GM12878 (cell line): ENCODE measurements at regions not wholly inside any gene's neighbourhood (a gene's known extent, or its start where the extent isn't known, plus 50 kb on each side); places are given as distances from the start of the nearest gene placed in this dataset.

Experiments
- ATAC-seq: fragments of 200-7000 bp; cut with Tn5 transposase; 3 replicates; pipeline ENCODE4 v1.9.1; 2020; ENCODE audit warnings: mild to moderate bottlenecking, moderate library complexity
- BruUV-seq: library from RNA; stranded (reverse); fragments of 400-500 nt; replicated peaks from 2 replicates; lab custom pipeline; 2021; lab: Mats Ljungman, UMichigan
- CTCF ChIA-PET: fragments of 300-600 bp; sonication (Branson Sonifier 250); formaldehyde crosslinking; extraction: SDS; loops from one replicate; lab custom pipeline; 2021; ENCODE audit warnings: inconsistent platforms; lab: Yijun Ruan, JAX
- POLR2A ChIA-PET: fragments of 350-600 bp; formaldehyde crosslinking; extraction: SDS; loops from one replicate; lab custom pipeline; 2021; ENCODE audit warnings: inconsistent platforms; lab: Charles Lee
- RAD21 ChIA-PET: fragments of 300-600 bp; sonication (Branson Sonifier 250); formaldehyde crosslinking; loops from one replicate; lab custom pipeline; 2023; ENCODE audit warnings: antibody characterized with exemption; ENCODE audit not compliant: unreplicated experiment; lab: Charles Lee
- SMC1A ChIA-PET: fragments of 300-600 bp; sonication (Branson Sonifier 250); formaldehyde crosslinking; loops from one replicate; lab custom pipeline; 2023; ENCODE audit not compliant: unreplicated experiment, uncharacterized antibody; lab: Charles Lee
- DNase-seq: peaks from one replicate; pipeline ENCODE4 v3.0.0-alpha.2; 2011; ENCODE audit warnings: low read depth, low spot score
- FAIRE-seq: peaks from 3 replicates; lab custom pipeline; 2011; peaks lifted over from hg19 to GRCh38; lab: Jason Lieb, UNC
- H2AFZ ChIP-seq: 2 replicates; pipeline ENCODE4 v1.6.0; 2011; ENCODE audit warnings: low read depth, low read length, control low read depth; ENCODE audit not compliant: control insufficient read depth
- H3K27ac ChIP-seq: 2 replicates; pipeline ENCODE4 v1.5.1; 2011; ENCODE audit warnings: control low read depth; ENCODE audit not compliant: control insufficient read depth, insufficient read depth
- H3K27me3 ChIP-seq, 2 experiments: replicated peaks in 1 of 2; 2 replicates each; pipeline versions ENCODE4 v1.6.0 to v1.6.1; 2011; ENCODE audit warnings: low read length in 1 of 2; ENCODE audit not compliant: control insufficient read depth in 2 of 2, insufficient read depth in 2 of 2
- H3K36me3 ChIP-seq, 2 experiments: 2 replicates each; pipeline ENCODE4 v1.5.1; 2011; ENCODE audit warnings: low read length in 1 of 2; ENCODE audit not compliant: control insufficient read depth in 2 of 2, insufficient read depth in 2 of 2
- H3K4me1 ChIP-seq: 2 replicates; pipeline ENCODE4 v1.6.1; 2011; ENCODE audit warnings: mild to moderate bottlenecking, low read length, moderate library complexity, mixed read lengths; ENCODE audit not compliant: control insufficient read depth, insufficient read depth
- H3K4me2 ChIP-seq: 2 replicates; pipeline ENCODE4 v1.6.0; 2011; ENCODE audit warnings: control low read depth; ENCODE audit not compliant: control insufficient read depth, insufficient read depth
- H3K4me3 ChIP-seq: fragments of 200-600 bp; sonication (generic); 2 replicates; pipeline ENCODE4 v1.5.1; 2016
- H3K79me2 ChIP-seq: 2 replicates; pipeline ENCODE4 v1.6.0; 2011; ENCODE audit warnings: low read length; ENCODE audit not compliant: control insufficient read depth, insufficient read depth
- H3K9ac ChIP-seq: 2 replicates; pipeline ENCODE4 v1.8.0; 2011; ENCODE audit warnings: low read length, control low read depth, mixed read lengths; ENCODE audit not compliant: control insufficient read depth, insufficient read depth
- H3K9me3 ChIP-seq: replicated peaks from 3 replicates; pipeline ENCODE4 v1.5.1; 2011; ENCODE audit warnings: mild to moderate bottlenecking, low read length; ENCODE audit not compliant: control insufficient read depth, insufficient read depth
- H4K20me1 ChIP-seq: 2 replicates; pipeline ENCODE4 v1.6.0; 2011; ENCODE audit not compliant: control insufficient read depth, insufficient read depth
- ASH2L ChIP-seq: fragments of 300-600, 200-600 bp; sonication (generic); IDR thresholded peaks from 2 replicates; pipeline ENCODE4 v1.6.1; 2017; ENCODE audit warnings: low read depth, mild to moderate bottlenecking, borderline replicate concordance
- HCFC1 ChIP-seq: fragments of 150-350 bp; IDR thresholded peaks from 2 replicates; pipeline ENCODE4 v1.6.1; 2014; ENCODE audit warnings: low read length
- JUND ChIP-seq: IDR thresholded peaks from 2 replicates; pipeline ENCODE4 v1.6.1; 2012; ENCODE audit warnings: low read depth, mild to moderate bottlenecking, low read length, improper control_type of control experiment, moderate library complexity
- KDM1A ChIP-seq: fragments of 200-600 bp; sonication (generic); IDR thresholded peaks from 2 replicates; pipeline ENCODE4 v1.6.1; 2016; ENCODE audit warnings: borderline replicate concordance
- LARP7 ChIP-seq: fragments of 450-650 bp; IDR thresholded peaks from 2 replicates; pipeline ENCODE4 v1.6.1; 2017; ENCODE audit warnings: mild to moderate bottlenecking
- POU2F2 ChIP-seq: IDR thresholded peaks from 3 replicates; pipeline ENCODE4 v1.6.1; 2011; ENCODE audit warnings: low read depth, mild to moderate bottlenecking, low read length, borderline replicate concordance
- SMAD5 ChIP-seq: IDR thresholded peaks from 2 replicates; pipeline ENCODE4 v1.6.1; 2016; ENCODE audit warnings: antibody characterized with exemption, low read depth
- WGBS: methylation state at CpG from one replicate; pipeline ENCODE4 v1.1.6; 2016; ENCODE audit warnings: low lambda C conversion rate; ENCODE audit not compliant: insufficient replicate concordance, insufficient coverage; ENCODE audit errors: missing lambda C conversion rate; 5-methylcytosine and 5-hydroxymethylcytosine counted together
- in situ Hi-C: fragments of 300-500 bp; cut with MboI; formaldehyde crosslinking; loops from 9 replicates; pipeline ENCODE4 v1.14.3; 2018; ENCODE audit warnings: mixed read lengths
- intact Hi-C: fragments of 100-400 bp; cut with micrococcal nuclease; formaldehyde crosslinking; loops from one replicate; pipeline ENCODE4 v1.14.2; 2022; ENCODE audit not compliant: unreplicated experiment

GRCh38 chr15:96412906-96413231, 82.4 kb downstream of the NR2F2 start:
- no peak overlapping the region for H3K4me2 ChIP-seq
- ATAC-seq (peak; percentile 41), DNase-seq (no peak), FAIRE-seq (no peak)
- H3K27me3 ChIP-seq = peaks cover 2 to 6% of the 10 kb centered on the region in 2 experiments
- BruUV-seq = no TSS peak
- no peak overlapping the region for H3K9ac ChIP-seq
- WGBS = 17% methylated on average over 1 of the region's 1 CpG
- H2AFZ ChIP-seq = no peak overlapping the region
- H3K4me1 ChIP-seq = no peaks in the 10 kb centered on the region
- no peak overlapping the region for H3K4me3 ChIP-seq
- no peaks in the 10 kb centered on the region for H3K36me3 ChIP-seq
- RAD21 ChIA-PET = interaction anchor here (1.1 kb wide), 1 partner anchor 51 kb away, joined by 3 read pairs; no protein-coding TSS in a partner anchor
- H4K20me1 ChIP-seq = no peaks in the 10 kb centered on the region
- intact Hi-C loops = no loop called here
- H3K79me2 ChIP-seq = no peaks in the 10 kb centered on the region
- SMC1A ChIA-PET = interaction anchor here (1.0 kb wide), 1 partner anchor 9 kb away, joined by 4 read pairs; no protein-coding TSS in a partner anchor
- CTCF ChIA-PET = interaction anchor here (0.8 kb wide), 1 partner anchor 8 kb away, joined by 3 read pairs; no protein-coding TSS in a partner anchor
- no peaks in the 10 kb centered on the region for H3K9me3 ChIP-seq
- no peak overlapping the region for H3K27ac ChIP-seq
- POLR2A ChIA-PET = no interaction called here
- in situ Hi-C loops = no loop called here
- TF ChIP-seq POU2F2 (no peak), JUND (no peak), ASH2L (no peak)

DNA sequence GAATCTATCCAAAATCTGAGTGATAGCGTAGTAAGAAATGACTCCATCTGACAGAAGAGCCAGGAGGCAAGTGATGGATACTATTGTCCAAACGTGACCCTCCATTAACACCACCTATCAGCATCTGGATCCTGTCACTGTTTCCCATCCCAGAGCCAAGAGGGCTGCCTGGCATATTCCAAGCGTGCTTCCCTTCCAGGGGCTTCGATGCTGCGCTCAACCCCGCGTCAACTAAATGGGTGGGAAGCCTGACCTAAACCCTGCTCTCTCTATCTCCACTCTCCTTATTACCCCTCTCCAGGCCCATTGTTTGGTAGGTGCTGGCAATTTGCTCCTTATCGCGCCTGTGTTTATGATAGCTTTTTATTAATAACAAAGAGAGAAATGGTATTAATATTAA, 83.2 kb downstream of the NR2F2 start:
- no peak for DNase-seq
- POLR2A ChIA-PET = no interaction called here
- peaks cover 2 to 6% of the 10 kb centered on the region in 2 experiments for H3K27me3 ChIP-seq
- in situ Hi-C loops = no loop called here
- WGBS = 40% methylated on average over 9 of the region's 9 CpGs
- no peaks in the 10 kb centered on the region for H3K9me3 ChIP-seq
- H2AFZ ChIP-seq = no peak overlapping the region
- FAIRE-seq = no peak
- no peaks in the 10 kb centered on the region for H4K20me1 ChIP-seq
- no peaks in the 10 kb centered on the region for H3K36me3 ChIP-seq
- RAD21 ChIA-PET = no interaction called here
- SMC1A ChIA-PET = interaction anchor here (1.0 kb wide), 1 partner anchor 8 kb away, joined by 4 read pairs; no protein-coding TSS in a partner anchor
- H3K79me2 ChIP-seq = no peaks in the 10 kb centered on the region
- TF ChIP-seq SMAD5 (no peak), LARP7 (no peak), KDM1A (no peak), HCFC1 (no peak)
- intact Hi-C loops = no loop called here
- no TSS peak for BruUV-seq
- no peak overlapping the region for H3K4me3 ChIP-seq
- no peak overlapping the region for H3K4me2 ChIP-seq
- no peak for ATAC-seq
- no peak overlapping the region for H3K9ac ChIP-seq
- H3K4me1 ChIP-seq = no peaks in the 10 kb centered on the region
- H3K27ac ChIP-seq = no peak overlapping the region
- CTCF ChIA-PET = no interaction called here
